HEK293 (cell line): ENCODE measurements at regions not wholly inside any gene's neighbourhood (a gene's known extent, or its start where the extent isn't known, plus 50 kb on each side); places are given as distances from the start of the nearest gene placed in this dataset.

Experiments used
- FEZF1 ChIP-seq: fragments of 450-650 bp; formaldehyde crosslinking; IDR thresholded peaks from 2 replicates; pipeline ENCODE4 v1.5.1; 2016; ENCODE audit warnings: missing biosample characterization, missing genetic modification characterization
- OVOL3 ChIP-seq: fragments of 450-650 bp; formaldehyde crosslinking; IDR thresholded peaks from 2 replicates; pipeline ENCODE4 v1.5.1; 2016; ENCODE audit warnings: missing biosample characterization, missing genetic modification characterization
- SCRT2 ChIP-seq: fragments of 450-650 bp; formaldehyde crosslinking; IDR thresholded peaks from 2 replicates; pipeline ENCODE4 v1.5.1; 2016; ENCODE audit warnings: missing biosample characterization, missing genetic modification characterization
- ZBTB49 ChIP-seq: fragments of 450-650 bp; formaldehyde crosslinking; IDR thresholded peaks from 2 replicates; pipeline ENCODE4 v1.5.1; 2016; ENCODE audit warnings: missing biosample characterization, missing genetic modification characterization, low read depth
- ZNF121 ChIP-seq: fragments of 450-650 bp; formaldehyde crosslinking; IDR thresholded peaks from 2 replicates; pipeline ENCODE4 v1.5.1; 2016; ENCODE audit warnings: missing biosample characterization, missing genetic modification characterization
- ZNF248 ChIP-seq: fragments of 450-650 bp; formaldehyde crosslinking; IDR thresholded peaks from 2 replicates; pipeline ENCODE4 v1.5.1; 2017; ENCODE audit warnings: missing biosample characterization, missing genetic modification characterization
- ZNF510 ChIP-seq: fragments of 450-650 bp; formaldehyde crosslinking; IDR thresholded peaks from 2 replicates; pipeline ENCODE4 v1.5.1; 2018; ENCODE audit warnings: mild to moderate bottlenecking, missing genetic modification characterization, missing biosample characterization; ENCODE audit not compliant: insufficient replicate concordance
- ZNF544 ChIP-seq: fragments of 450-650 bp; formaldehyde crosslinking; IDR thresholded peaks from 2 replicates; pipeline ENCODE4 v1.5.0; 2017; ENCODE audit warnings: missing biosample characterization, missing genetic modification characterization
- ZNF660 ChIP-seq: fragments of 450-650 bp; IDR thresholded peaks from 2 replicates; pipeline ENCODE4 v1.5.1; 2018; ENCODE audit warnings: missing biosample characterization, mild to moderate bottlenecking, missing genetic modification characterization
- TF ChIP-seq, protein P1 (sequence below): fragments of 450-650 bp; formaldehyde crosslinking; IDR thresholded peaks from 2 replicates; pipeline ENCODE4 v1.5.1; 2016; ENCODE audit warnings: missing biosample characterization, missing genetic modification characterization

GRCh38 chr7:128170461-128170860 is 70.6 kb upstream of the LEP start:
- TF ChIP-seq ZNF510 (tag by site-specific recombination) (no peak), ZNF544 (tag by site-specific recombination) (no peak), SCRT2 (no peak), FEZF1 (tag by site-specific recombination) (no peak), ZNF660 (tag by site-specific recombination) (no peak), ZNF248 (no peak), ZBTB49 (no peak), OVOL3 (no peak), ZNF121 (no peak)
- TF ChIP-seq, protein P1, sequence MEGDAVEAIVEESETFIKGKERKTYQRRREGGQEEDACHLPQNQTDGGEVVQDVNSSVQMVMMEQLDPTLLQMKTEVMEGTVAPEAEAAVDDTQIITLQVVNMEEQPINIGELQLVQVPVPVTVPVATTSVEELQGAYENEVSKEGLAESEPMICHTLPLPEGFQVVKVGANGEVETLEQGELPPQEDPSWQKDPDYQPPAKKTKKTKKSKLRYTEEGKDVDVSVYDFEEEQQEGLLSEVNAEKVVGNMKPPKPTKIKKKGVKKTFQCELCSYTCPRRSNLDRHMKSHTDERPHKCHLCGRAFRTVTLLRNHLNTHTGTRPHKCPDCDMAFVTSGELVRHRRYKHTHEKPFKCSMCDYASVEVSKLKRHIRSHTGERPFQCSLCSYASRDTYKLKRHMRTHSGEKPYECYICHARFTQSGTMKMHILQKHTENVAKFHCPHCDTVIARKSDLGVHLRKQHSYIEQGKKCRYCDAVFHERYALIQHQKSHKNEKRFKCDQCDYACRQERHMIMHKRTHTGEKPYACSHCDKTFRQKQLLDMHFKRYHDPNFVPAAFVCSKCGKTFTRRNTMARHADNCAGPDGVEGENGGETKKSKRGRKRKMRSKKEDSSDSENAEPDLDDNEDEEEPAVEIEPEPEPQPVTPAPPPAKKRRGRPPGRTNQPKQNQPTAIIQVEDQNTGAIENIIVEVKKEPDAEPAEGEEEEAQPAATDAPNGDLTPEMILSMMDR (tag by site-specific recombination), result no peak
